ENCODE measurements at regions not wholly inside any gene's neighbourhood (a gene's known extent, or its start where the extent isn't known, plus 50 kb on each side); places are given as distances from the start of the nearest gene placed in this dataset.

DNA sequence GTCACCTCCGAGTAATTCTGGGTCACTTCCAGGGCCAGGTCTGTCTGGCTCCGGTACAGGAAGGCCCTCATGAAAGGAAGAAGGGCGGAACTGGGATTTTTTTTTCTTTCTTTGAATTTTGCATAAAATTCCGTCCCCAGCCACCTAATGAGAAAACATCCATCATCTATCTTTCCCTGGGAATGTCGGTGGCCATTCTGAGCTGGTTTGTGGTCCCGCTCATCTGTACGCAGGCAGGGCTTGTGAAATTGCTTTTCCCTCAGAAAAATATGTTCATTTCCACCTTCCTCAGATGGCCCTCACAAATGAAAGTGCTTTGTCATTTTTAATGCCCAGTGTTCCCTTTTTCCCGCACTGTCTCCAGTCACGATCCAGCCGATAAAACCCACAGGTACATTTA lies 353.0 kb upstream of the ZFHX3 start:
- DNase-seq (ENCODE audit: low spot score): no peak

DNA sequence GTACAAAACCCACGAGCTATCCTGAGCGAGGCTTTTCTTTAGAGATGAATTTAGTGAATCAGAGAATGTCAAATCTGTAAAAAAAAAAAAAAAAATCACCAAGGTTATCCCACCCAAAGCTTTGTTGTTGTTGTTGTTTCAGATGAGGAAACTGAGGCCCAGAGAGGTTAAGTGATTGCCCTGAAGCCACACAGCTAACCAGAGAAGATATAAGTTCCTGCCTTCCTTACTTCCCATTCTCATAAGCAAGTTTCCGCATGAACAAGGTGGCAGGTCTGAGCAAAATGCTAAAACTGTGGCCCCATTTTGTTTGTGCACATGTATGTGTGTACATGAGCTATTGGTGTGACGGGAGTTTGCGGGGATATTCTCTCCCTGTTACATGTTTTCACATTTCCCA lies 352.1 kb upstream of the ZFHX3 start:
- DNase-seq (ENCODE audit: low spot score): no peak

DNA sequence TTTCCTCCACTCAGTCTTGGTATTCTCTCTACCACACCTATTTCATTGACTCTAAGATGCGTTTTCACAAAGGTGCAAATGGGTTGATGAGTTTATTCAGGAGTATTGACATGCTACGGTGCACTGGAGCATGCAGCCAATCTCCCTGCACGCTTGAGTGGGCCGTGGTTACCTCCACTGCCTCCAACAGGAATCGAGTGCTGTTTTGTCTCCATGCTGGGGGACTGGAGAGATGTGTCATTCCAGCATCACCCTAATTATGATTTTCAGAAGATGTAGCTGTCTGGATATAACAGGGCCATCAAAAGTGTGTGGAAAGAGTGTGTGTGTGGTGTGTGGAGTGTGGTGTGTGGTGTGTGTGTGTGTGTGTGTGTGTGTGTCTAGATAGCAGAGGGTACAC lies 351.6 kb upstream of the ZFHX3 start:
- no peak for DNase-seq (ENCODE audit: low spot score)

DNA sequence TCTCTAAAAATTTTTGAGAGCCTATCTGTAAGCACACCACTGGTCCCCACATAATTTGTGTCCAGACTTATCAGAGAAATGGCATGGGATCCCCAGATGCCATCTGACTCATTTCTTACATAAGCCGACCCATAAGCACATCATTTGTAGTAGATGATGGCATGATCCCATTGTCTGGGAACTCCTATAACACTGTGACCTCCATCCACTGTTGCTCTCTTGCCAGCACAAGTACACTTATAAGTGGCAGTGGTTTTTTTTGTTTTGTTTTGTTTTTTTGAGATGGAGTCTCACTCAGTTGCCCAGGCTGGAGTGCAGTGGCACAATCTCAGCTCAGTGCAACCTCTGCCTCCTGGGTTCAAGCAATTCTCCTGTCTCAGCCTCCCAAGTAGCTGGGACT lies 350.7 kb upstream of the ZFHX3 start:
- DNase-seq (ENCODE audit: low spot score): peak; percentile 16

DNA sequence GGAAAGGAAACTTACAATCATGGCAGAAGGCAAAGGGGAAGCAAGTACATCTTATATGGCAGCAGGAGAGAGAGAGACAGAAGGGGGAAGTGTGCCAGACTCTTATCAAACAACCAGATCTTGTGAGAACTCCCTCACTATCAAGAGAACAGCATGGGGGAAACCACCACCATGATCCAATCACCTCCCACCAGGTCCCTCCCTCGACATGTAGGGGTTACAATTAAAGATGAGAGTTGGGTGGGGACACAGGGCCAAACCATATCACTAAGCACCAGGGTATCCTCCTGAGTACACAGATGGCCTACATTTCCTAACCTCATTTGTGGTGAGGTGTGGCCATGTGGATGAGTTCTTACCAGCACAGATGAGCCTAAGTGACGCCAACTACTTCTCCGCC lies 348.6 kb upstream of the ZFHX3 start:
- DNase-seq (ENCODE audit: low spot score): no peak

DNA sequence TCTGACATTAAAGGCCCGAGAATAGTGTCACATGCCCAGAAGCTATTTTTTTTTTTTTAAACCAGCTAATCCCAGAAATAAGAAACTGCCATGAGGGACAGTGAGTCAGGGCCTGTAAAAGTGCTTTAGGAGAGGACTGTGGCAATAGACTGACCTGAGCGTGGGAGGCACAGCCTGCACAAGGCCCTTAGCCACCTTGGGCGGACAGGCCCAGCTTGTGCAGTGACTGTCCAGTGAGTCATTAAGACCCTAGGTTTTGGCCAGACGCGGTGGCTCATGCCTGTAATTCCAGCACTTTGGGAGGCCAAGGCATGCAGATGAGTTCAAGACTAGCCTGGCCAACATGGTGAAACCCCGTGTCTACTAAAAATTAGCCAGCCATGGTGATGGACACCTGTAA lies 343.0 kb upstream of the ZFHX3 start:
- peak; percentile 42 for DNase-seq (ENCODE audit: low spot score)

DNA sequence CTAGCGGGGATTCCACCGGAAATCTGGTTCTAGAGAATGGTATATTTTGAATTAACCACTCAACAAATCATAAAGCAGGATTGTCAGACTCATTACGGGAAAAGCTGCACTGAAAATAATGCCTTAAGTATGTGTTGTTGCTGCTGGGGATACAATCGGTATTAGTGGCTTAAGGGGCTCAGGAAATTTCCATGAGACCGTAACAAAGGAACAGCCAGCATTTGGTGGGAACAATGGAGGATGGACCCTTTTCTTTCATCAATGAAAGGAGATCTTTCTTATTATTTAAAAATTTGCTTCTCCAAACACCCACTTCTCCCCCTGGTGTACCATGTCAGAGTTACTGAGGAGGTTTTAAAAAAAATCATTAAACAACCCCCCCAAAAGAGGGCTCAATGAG lies 342.6 kb upstream of the ZFHX3 start:
- no peak for DNase-seq (ENCODE audit: low spot score)

DNA sequence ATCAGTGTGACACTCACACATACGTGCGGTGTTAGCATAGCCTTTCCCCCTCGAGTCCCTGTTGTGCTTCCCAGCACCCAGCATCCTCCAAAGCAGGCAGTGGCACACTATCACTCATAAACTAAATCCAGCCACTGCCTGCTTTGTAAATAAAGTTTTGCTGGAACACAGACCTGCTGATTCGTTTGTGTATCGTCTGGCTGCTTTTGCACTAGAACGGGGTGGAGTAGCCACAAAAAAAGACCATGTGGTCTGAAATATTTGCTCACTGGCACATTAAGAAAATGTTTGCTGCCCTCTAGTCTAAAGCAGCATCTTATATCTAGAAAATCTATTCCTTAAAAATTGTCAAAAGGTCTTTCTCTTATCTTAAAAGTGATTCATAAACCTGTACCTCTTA lies 341.2 kb upstream of the ZFHX3 start:
- no peak for DNase-seq (ENCODE audit: low spot score)

DNA sequence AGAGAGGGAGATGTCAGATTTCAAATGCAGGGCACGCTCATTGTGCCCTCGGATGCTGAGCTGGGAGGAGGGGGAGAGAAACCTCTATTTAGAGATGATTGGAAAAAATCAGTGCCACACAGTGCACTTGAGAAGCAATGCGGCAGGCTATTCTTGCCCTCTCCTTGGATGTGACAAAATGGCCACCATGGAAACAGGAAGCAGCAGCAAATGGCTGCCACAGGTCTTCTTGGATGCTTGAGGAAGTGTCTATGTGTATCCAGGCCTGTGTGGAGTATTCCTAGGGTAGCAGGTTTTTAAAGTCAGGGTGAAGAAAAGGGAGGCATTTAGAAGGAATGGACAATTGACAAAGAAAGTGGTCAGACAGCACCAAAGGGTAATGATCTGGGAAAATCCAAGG lies 340.1 kb upstream of the ZFHX3 start:
- no peak for DNase-seq (ENCODE audit: low spot score)

DNA sequence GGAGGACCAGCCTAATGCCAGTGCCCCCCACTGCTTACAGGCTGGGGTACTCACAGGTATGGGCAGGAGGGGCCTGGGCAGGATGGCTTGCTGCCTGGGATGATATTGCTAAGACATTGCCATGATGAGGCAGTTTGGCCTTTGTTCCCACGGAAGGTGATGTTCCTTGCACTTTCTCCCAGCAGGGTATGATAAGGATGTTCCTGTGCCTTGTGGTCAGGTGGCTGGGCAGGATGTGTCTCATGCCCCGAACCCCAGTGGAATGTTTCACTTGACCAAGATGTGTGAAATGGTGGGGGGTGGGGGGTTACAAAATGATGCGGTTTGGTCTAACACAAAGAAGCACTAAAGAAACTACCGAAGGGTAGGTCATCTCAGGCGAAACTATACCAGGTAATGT lies 337.8 kb upstream of the ZFHX3 start:
- DNase-seq (ENCODE audit: low spot score): no peak

DNA sequence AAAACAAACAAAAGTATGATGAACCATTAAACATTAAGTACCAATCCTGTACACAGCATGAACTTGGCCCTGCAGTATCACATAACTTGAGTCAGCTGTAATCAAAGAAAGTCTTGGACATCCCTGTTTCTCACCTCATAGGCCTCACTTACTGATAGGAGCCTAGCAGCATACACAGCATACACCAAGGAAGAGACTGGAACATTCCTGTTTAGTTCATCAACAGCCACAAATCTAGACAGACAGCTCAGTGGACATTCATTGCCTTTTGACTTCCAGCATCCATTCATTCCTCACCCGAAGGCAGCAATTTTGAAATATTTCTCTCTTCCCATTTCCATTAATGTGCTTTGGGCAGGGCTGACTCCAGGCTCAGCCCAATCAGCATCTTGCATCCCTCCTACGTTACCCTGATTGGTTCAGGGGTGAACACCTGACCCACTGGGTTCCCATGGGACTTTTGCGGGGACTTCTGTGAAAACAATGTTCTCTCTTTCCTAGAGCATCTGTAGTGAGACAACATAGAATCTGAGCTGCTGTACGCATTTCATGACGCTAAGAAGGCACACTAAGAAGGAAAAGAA lies 336.7 kb upstream of the ZFHX3 start:
- DNase-seq (ENCODE audit: low spot score): no peak

DNA sequence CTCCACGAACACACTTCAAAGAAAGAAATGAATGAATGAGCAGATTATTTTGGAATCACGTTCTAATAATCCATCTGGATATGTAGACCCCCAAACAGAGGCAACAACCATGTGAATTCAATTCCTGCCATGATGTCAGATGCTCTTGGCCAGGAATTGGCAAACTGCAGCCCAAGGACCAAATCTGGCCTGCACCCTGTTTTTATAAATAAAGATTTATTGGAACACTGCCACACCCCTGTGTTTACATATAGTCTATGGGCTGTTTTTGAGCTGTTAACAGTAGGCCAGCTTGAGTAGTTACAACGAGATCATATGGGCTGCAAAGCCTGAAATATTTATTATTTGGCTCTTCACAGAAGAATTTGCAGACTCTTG lies 336.0 kb upstream of the ZFHX3 start:
- DNase-seq (ENCODE audit: low spot score): no peak

DNA sequence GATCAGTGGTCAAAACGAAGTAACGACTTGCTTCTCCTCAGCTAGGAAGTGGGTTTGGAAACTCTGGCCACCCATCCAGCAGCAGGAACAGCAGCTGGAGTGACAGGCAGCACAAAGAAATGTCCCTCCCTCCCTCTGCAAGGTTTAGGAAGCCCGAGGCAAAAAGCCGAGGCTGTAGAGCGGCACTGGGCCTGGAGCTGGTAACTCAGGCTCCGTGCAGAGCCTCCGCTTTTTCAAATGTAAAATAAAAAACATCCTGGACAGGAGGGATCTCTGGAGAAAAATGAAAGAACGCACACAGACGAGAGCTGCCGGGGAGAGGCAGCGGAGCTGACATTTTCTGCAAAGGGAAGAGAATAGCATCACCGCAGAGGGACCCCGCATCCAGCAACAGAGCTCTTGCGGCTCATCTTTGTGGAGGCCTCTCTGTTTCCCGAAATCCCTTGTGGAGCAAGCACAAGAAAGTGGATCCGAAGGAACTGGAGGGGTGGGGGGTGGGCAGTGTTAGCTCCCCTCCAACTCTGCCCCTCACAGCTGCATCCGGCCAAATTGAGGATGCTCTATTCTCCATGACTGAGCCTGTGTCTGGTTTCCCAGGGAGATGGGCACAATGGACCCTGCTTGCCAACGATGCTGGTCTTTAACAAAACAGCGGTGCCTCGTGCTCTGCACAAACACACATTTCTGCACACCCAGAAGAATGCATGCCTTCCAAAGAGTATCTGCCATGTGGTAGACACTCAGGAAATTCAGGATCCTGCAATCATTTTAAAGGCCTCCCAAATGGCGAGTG lies 335.5 kb upstream of the ZFHX3 start:
- no peak for DNase-seq (ENCODE audit: low spot score)

DNA sequence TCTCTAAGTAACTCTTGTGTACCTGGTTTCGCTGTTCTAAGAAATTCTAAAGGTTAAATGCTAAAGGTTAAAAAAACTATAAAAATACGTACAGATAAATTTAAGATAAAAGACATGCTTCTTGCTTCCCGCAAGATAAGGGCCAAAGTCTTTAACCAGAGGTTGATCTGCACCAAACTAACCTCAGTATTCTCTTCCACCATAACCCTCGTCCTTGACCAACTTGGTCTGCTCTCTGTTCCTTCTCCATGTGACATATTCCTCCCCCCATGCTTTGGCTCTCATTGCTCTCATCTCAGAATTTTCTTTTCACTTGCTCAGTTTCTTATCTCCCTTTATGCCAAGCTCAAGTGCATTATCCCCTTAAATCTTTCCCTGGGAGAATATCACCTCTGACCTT lies 330.5 kb upstream of the ZFHX3 start:
- DNase-seq (ENCODE audit: low spot score): no peak

DNA sequence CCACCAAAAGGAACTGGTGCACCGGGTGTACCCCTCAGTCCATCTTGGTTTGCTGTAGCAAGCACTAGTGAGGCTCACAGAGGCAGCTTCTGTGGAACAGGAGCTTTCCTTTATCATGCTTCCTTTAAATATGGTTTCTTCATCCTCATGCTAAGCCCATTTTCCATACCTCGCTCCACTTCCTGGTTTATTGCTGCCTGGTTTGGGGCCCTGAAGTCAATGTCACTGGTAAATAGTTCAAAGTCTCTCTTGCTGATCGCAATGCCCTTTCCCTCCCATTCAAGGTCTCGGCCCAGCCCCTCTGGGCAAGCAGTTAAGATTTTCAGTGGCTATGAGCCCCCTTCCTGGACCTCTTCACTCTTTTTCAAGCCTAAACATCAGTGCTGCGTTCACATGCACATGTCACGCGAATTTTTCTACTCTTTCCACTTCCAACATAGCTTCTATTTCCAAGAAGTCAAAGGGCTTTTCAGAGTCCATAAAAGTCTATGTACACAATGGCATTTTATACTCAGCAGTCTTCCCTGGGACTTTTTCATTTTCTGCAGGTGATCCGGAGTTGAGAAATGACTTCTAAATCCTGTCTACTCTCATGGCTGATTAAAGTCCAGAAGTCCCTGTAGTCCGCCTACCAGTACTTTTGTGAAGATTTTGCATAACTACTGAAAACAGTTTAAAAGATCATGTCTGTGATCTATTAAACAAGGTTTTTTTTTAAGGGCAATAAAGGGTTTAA lies 323.8 kb upstream of the ZFHX3 start:
- no peak for DNase-seq (ENCODE audit: low spot score)

DNA sequence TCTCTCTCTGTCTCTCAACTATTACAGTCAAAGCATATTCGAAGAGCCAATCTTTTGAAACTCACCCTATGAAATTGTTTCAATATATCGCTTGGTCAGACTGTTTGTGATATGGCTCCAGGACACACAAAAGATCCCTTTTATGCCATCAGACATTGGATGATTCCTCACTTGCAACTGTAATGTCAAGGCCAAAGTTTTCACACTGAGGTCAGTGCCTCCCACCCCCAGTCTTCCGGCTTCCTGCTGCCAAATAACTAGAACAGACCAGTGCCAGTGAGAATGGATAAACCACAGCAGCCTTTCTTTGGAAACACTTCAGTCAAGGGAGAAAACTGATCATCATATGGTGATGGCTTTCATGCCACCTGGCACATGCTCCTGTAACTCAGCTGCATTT lies 321.9 kb upstream of the ZFHX3 start:
- no peak for DNase-seq (ENCODE audit: low spot score)

DNA sequence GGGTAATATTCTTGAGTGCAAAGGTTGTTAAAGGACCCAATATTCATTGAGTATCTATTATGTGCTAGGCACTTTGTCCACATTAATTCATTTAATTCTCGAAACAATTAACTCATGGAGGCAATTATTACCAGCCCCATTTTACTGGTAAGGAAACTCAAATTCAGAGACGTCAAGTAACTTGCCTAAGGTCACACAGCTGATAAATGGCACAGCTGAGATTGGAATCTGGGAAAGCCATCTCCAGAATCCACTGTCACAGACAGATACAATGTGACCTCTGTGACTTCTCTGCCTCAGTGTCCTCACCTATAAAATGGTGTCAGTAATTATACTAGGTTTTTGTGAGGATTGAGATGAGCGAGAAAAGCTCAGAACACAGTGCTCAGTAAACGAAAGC lies 320.8 kb upstream of the ZFHX3 start:
- DNase-seq (ENCODE audit: low spot score): no peak

DNA sequence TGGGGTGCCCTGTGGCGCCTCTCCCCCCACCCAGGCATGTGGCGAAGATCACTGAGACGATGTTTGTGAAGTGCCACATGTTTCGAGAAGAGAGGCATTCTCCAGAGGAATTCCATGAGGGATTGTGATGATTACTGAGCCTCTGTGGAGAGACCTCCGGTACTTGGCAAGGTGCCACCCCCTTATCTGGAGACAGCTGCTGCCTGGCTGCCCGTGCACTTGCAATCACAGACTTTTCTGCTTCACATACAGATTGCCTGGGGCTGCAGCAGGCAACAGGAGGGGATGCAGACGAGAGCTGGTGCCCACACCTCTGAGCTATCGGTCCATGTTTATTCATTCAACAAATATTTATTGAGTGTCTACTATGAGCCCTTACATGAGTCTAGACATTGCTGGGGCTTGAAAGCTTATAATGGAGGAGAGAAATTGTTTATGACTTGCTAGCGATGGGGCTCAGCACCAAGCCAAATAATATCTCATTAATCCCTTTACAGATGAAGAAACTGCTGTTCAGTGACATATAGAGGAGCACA lies 317.2 kb upstream of the ZFHX3 start:
- DNase-seq (ENCODE audit: low spot score): no peak

DNA sequence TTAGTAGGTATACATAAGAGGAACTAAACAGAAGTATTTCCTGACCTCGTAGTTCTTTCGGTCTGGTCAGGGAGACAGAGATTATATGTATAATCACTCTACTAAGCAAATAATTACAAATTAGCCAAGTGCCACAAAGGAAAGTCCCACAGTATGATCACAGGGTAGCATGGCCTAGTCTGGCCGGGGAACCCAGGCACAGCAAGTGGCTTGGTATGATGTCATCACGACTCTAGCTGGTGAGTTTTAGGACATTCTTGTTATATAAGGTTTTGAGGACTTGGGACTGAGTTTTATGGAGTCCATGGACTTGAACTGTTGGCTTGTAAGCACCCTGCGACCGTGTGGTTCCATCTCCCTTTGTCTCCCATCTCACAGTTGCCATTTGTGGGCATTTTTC lies 316.5 kb upstream of the ZFHX3 start:
- no peak for DNase-seq (ENCODE audit: low spot score)

DNA sequence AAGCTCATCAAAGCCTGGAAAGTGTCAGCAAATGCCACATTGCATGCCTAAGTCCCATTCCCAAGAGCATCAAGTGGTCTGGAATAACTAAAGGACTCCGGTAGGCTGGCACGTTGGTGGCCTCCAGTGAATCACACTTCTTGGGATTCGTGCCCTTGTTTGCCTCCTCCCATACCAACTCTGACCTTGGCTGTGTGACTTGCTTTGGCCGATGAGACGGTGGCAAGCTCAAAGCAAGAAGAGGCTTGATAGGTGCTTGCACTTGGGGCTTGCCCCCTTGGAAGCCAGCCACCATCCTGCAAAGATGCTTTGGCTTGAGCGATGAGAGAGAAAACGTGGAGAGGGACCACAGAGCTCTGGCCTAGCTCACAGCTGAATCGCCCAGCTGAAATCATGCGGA lies 313.1 kb upstream of the ZFHX3 start:
- no peak for DNase-seq (ENCODE audit: low spot score)

DNA sequence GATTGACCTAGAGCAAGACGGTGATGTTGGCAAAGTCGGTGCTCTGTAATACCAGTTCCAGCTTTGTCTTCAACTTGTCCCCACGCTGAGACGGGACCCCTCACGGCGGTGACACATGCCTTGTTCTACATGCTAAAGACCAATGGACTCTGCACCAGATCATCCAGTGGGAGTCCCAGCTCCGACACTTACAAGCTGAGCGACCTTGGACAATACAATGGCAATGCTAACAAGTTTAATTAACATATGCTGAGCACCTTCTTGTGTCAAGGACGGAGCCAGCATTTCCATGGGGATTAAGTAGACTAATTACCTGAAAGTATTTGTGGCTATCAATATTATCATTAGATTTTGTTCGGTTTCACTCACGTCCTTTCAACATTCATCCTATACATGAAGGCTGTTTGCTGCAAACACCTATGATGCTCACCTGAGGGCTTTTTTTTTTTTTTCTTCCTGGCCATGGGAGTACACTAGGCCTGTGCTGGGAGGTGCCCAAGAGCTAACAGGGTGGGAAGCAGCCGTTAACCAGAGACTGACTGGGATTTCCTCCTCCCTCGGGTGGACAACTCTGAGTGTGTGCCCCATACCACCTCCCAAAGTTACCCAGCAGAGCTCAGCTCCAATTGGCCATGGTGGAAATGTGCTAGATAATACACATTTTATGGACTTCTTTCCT lies 308.6 kb upstream of the ZFHX3 start:
- no peak for DNase-seq (ENCODE audit: low spot score)

DNA sequence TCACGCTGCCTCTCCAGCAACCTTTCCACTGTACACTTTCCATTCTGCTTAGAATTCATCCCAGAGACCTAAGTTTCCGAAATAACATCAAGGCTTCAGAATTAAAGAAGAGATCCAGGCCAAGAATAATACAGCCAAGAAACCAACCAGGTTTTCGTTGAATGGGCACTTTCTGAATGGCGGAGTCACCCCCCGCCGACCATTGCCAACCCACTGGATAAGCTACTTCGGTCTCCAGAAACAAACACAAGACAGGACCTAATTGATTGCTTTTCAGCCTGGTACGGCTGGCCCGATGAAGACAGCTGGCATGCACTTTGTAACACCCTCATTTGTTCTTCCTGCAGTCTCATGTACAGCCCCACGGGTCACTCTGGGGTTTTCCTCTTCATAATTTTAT lies 308.1 kb upstream of the ZFHX3 start:
- DNase-seq (ENCODE audit: low spot score): no peak

DNA sequence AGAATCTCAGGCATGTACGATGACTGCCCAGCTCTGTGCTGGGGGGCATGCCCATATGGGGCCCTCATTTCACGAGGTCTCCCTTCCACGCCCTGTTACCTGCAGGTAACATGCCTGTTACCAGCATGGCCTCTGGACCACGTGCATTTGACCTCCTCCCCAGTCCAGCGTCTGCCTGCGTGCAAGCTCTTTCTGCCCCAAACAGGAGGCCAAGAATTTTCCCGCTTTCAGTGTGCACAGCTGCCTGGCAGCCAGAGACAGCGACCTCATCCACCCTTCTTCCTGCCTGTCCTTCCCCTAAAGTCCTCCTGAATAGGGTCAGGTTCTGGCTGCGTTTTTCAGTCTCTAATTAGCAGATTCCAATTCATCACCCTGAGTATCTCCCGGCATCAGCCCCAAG lies 306.5 kb upstream of the ZFHX3 start:
- no peak for DNase-seq (ENCODE audit: low spot score)
